ENCODE measurements at regions not wholly inside any gene's neighbourhood (a gene's known extent, or its start where the extent isn't known, plus 50 kb on each side); places are given as distances from the start of the nearest gene placed in this dataset.
"Not testable (repeated sequence)": the region's sequence is repeated elsewhere in the genome, so short reads cannot be mapped to it uniquely, and the experiment has no call there.

DNA sequence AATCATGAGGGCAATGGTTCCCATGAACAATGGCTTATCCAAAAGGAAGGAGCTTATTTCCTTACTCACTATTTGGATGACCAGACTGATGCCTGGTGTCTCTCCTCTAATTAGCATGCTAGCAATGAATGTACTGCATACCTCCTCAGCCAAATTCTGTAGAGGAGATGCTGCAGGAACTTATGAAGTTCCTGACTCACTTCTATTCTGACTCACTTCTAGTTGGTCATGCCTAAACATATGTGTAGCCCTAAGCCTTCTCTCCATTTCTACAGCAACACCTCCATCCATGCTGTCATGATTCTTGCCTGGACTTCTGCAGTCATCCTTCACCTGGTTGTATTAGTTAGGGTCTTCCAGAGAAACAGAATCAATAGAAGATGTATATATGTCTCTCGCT lies 59.9 kb upstream of the MRPS9 start:
- no peak overlapping the region for H3K27ac ChIP-seq
- no peaks in the 10 kb centered on the region for H3K27me3 ChIP-seq
- WGBS, 2 donors: 91 to 93% methylated on average over 1 of the region's 1 CpG
- intact Hi-C loops (cut with DNase I): no loop called here
- no peaks in the 10 kb centered on the region for H3K36me3 ChIP-seq (replicated peaks in 1 of 2; ENCODE audit: insufficient read depth in 1 of 2, low read depth in 2 of 2)
- H3K4me3 ChIP-seq: no peak overlapping the region
- ATAC-seq (no peak), DNase-seq (no peak)
- TF ChIP-seq, protein P1, sequence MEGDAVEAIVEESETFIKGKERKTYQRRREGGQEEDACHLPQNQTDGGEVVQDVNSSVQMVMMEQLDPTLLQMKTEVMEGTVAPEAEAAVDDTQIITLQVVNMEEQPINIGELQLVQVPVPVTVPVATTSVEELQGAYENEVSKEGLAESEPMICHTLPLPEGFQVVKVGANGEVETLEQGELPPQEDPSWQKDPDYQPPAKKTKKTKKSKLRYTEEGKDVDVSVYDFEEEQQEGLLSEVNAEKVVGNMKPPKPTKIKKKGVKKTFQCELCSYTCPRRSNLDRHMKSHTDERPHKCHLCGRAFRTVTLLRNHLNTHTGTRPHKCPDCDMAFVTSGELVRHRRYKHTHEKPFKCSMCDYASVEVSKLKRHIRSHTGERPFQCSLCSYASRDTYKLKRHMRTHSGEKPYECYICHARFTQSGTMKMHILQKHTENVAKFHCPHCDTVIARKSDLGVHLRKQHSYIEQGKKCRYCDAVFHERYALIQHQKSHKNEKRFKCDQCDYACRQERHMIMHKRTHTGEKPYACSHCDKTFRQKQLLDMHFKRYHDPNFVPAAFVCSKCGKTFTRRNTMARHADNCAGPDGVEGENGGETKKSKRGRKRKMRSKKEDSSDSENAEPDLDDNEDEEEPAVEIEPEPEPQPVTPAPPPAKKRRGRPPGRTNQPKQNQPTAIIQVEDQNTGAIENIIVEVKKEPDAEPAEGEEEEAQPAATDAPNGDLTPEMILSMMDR (IDR thresholded peaks at IDR 0.05): no peak
- no peak for TF ChIP-seq POLR2A (IDR thresholded peaks at IDR 0.05)
- no peaks in the 10 kb centered on the region for H3K4me1 ChIP-seq
- no peaks in the 10 kb centered on the region for H3K9me3 ChIP-seq

DNA sequence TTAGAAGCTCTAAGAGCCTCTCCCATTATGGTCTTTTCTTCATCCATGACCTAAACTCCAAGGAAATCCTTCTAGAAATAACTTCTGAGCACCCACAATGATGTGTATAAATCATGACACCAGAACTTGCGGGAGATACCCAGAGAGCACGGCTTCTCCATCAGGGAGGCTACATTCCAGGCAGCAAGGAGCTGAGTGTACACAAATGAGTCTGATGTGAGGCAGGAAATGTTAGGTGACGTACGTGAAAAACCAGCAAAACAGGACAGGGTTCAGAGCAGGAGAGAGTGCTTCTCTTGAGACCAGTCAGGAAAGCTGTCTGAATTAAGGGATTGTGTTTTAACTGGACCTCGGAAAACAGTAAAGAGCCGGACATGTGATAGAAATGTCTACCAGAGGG lies 58.1 kb upstream of the MRPS9 start:
- H3K36me3 ChIP-seq (replicated peaks in 1 of 2; ENCODE audit: insufficient read depth in 1 of 2, low read depth in 2 of 2); ATAC-seq; H3K9me3 ChIP-seq; H3K4me1 ChIP-seq; intact Hi-C loops (cut with DNase I); H3K4me3 ChIP-seq; H3K27ac ChIP-seq; H3K27me3 ChIP-seq; DNase-seq: not testable (repeated sequence)
- WGBS, 2 donors: 32 to 48% methylated on average over 6 of the region's 6 CpGs

DNA sequence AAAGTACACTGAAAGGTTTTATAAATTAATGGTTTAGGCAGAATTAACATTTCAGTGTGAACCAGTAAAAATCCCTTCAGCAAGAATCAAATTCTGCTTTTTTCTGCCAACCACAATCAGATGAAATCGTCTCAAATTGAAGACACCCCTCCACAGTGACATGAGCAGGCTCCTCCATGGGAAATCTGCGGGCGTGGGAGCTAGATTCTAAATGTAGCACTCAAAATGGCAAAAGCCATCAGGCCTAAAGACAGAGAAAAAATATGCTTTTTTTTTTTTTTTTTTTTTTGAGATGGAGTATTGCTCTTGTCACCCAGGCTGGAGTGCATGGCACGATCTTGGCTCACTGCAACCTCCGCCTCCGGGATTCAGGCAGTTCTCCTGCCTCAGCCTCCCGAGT lies 55.8 kb upstream of the MRPS9 start:
- no peak for TF ChIP-seq POLR2A (IDR thresholded peaks at IDR 0.05)
- TF ChIP-seq, protein P1 (IDR thresholded peaks at IDR 0.05): no peak
- no peak for DNase-seq
- no peak for ATAC-seq
- H3K27me3 ChIP-seq: no peaks in the 10 kb centered on the region
- H3K36me3 ChIP-seq (replicated peaks in 1 of 2; ENCODE audit: insufficient read depth in 1 of 2, low read depth in 2 of 2): no peaks in the 10 kb centered on the region
- intact Hi-C loops (cut with DNase I): no loop called here
- H3K27ac ChIP-seq: no peak overlapping the region
- H3K4me1 ChIP-seq: no peaks in the 10 kb centered on the region
- H3K9me3 ChIP-seq: no peaks in the 10 kb centered on the region
- WGBS, 2 donors: 57 to 69% methylated on average over 7 of the region's 7 CpGs
- H3K4me3 ChIP-seq: no peak overlapping the region
